Psoas muscle (tissue), 7 donors: ENCODE measurements at regions not wholly inside any gene's neighbourhood (a gene's known extent, or its start where the extent isn't known, plus 50 kb on each side); places are given as distances from the start of the nearest gene placed in this dataset.
"Not testable (repeated sequence)": the region's sequence is repeated elsewhere in the genome, so short reads cannot be mapped to it uniquely, and the experiment has no call there.

Source experiments
- ATAC-seq, 4 donors: fragments of 200-7000 bp; cut with Tn5 transposase; one replicate each; pipeline ENCODE4 v1.9.1; 2020; ENCODE audit warnings: moderate library complexity in 3 of 4, mild to moderate bottlenecking in 2 of 4
- DNase-seq, 2 donors: peaks; one replicate each; pipeline ENCODE4 v3.0.0-alpha.2; 2020
- H3K27ac ChIP-seq: fragments of 200-600 bp; one replicate; pipeline ENCODE4 v1.8.0; 2022
- H3K27me3 ChIP-seq, 3 donors: fragments of 200-600 bp in 1 of 3; one replicate each; pipeline versions ENCODE4 v1.6.1 to v1.8.0; 2013 to 2022; ENCODE audit warnings: low read length in 2 of 3, mild to moderate bottlenecking in 2 of 3, moderate library complexity in 1 of 3; ENCODE audit not compliant: insufficient read depth in 3 of 3
- H3K36me3 ChIP-seq, 2 donors: fragments of 200-600 bp in 1 of 2; one replicate each; pipeline versions ENCODE4 v1.6.1 to v1.8.0; 2013 to 2022; ENCODE audit warnings: low read depth in 1 of 2, mild to moderate bottlenecking in 1 of 2, moderate library complexity in 1 of 2; ENCODE audit not compliant: insufficient read depth in 1 of 2
- H3K4me1 ChIP-seq: fragments of 200-600 bp; one replicate; pipeline ENCODE4 v1.8.0; 2022
- H3K4me3 ChIP-seq: fragments of 200-600 bp; one replicate; pipeline ENCODE4 v1.8.0; 2022; ENCODE audit warnings: mild to moderate bottlenecking
- H3K9me3 ChIP-seq: fragments of 200-600 bp; one replicate; pipeline ENCODE4 v1.8.0; 2022
- WGBS, 3 donors: extraction: QIAGEN DNeasy Blood & Tissue Kit; methylation state at CpG; one replicate each; pipeline versions ENCODE4 v1.1.6 to v1.1.7; 2013; 5-methylcytosine and 5-hydroxymethylcytosine counted together
- intact Hi-C, 2 donors: fragments of 100-400 bp; cut with DNase I; formaldehyde crosslinking; loops; one replicate each; pipeline versions ENCODE4 v1.11.0 to v1.14.2; 2022
- TF ChIP-seq, protein P1 (sequence below): fragments of 200-600 bp; IDR thresholded peaks from one replicate; pipeline ENCODE4 v1.8.0; 2022; ENCODE audit warnings: antibody characterized with exemption
- donor health status: healthy with polysubstance abuse.
- donor health status: DM: no; HTN: no; CAD: no; lungs with moderate emphysema.
- donor health status: Bipolar disorder and iron deficiency.
- donor health status: healthy.
- donor health status: DM: yes; HTN: yes; CAD: no.
- donor health status: DM: no; HTN: no; CAD: no.
- donor health status: DM: yes; HTN: yes; CAD: no.

DNA sequence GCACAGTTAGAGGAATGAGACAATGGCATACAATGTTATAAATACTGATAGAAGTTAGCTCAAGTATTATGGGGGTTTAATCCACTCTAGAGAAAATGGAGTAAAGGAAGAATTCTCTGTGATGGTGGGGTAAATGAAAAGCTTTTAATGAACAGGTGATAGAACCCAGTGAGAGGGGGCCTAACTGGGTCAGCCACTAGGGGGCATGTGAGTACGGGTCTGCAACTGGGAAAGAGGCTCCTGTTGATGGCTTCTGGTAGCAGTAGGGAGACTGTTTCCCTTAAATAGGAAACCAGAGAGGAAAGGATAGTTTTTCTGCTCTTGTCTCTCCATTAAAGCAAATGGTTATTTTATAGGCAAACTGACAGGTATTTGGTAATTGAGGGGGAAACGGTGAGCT is 132.8 kb upstream of the GPR101 start:
- H3K36me3 ChIP-seq = no peaks in the 10 kb centered on the region
- intact Hi-C loops = no loop called here

DNA sequence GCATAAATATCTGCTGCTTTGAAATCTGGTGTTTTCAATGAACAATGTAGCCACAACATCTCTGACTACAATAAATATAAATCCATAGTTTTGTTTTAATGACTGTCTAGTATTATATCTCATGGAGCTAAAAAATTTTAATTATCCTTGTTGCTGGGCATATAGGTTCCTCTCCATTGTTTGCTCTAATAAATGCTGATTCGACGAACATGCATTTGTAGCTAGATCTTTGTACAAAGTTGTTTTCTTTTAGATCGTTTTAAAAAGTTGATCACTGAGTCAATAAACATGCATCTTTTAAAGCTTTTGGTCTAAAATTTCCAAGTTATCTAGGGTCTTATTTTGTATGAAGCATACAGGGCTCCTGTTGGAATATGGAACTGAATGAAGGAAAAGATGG is 130.5 kb upstream of the GPR101 start:
- intact Hi-C loops = no loop called here
- 65 to 90% (median 89%) methylated on average over 3 of the region's 3 CpGs for WGBS, 3 donors

More for the DNA sequence above, 132.8 kb upstream of the GPR101 start:
- ATAC-seq (no peak), DNase-seq (no peak)
- no peaks in the 10 kb centered on the region for H3K4me1 ChIP-seq
- H3K4me3 ChIP-seq = no peak overlapping the region
- H3K9me3 ChIP-seq = no peaks in the 10 kb centered on the region
- peaks cover 0 to 5% (median 0%) of the 10 kb centered on the region in 3 donors for H3K27me3 ChIP-seq
- TF ChIP-seq, protein P1, sequence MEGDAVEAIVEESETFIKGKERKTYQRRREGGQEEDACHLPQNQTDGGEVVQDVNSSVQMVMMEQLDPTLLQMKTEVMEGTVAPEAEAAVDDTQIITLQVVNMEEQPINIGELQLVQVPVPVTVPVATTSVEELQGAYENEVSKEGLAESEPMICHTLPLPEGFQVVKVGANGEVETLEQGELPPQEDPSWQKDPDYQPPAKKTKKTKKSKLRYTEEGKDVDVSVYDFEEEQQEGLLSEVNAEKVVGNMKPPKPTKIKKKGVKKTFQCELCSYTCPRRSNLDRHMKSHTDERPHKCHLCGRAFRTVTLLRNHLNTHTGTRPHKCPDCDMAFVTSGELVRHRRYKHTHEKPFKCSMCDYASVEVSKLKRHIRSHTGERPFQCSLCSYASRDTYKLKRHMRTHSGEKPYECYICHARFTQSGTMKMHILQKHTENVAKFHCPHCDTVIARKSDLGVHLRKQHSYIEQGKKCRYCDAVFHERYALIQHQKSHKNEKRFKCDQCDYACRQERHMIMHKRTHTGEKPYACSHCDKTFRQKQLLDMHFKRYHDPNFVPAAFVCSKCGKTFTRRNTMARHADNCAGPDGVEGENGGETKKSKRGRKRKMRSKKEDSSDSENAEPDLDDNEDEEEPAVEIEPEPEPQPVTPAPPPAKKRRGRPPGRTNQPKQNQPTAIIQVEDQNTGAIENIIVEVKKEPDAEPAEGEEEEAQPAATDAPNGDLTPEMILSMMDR = no peak
- no peak overlapping the region for H3K27ac ChIP-seq
- WGBS, 3 donors = 43 to 63% (median 50%) methylated on average over 2 of the region's 2 CpGs

DNA sequence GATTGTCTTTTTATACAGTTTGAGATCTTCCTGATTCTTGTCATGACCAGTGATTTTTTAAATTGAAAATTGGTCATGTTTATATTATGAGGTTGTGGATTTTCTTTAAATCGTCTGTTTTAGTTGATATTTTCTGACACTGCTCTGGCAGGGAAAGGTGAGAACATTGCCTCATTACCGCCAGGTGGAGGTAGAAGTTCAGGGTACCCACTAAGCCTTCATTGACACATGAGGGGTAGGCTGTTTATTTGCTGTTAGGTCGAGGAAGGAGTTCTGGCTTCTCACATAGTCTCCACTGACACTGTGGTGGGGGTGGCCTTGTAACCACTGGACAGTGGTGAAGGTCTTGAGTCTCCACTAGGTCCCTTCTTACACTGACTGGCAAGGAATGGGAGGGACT is 117.6 kb upstream of the GPR101 start:
- TF ChIP-seq, protein P1 = no peak
- no peaks in the 10 kb centered on the region for H3K36me3 ChIP-seq
- H3K9me3 ChIP-seq = no peaks in the 10 kb centered on the region
- 26 to 32% (median 30%) methylated on average over 3 of the region's 3 CpGs for WGBS, 3 donors
- H3K27me3 ChIP-seq = peaks cover 0 to 3% (median 0%) of the 10 kb centered on the region in 3 donors
- DNase-seq = no peak
- no peak overlapping the region for H3K4me3 ChIP-seq
- intact Hi-C loops = no loop called here
- no peaks in the 10 kb centered on the region for H3K4me1 ChIP-seq
- no peak for ATAC-seq
- no peak overlapping the region for H3K27ac ChIP-seq

More for the DNA sequence above, 130.5 kb upstream of the GPR101 start:
- TF ChIP-seq, protein P1 = no peak
- Histone ChIP-seq H3K36me3 (no peaks in the 10 kb centered on the region), H3K27ac (no peak overlapping the region), H3K4me3 (no peak overlapping the region), H3K4me1 (no peaks in the 10 kb centered on the region), H3K27me3 (peaks cover 0 to 5% (median 0%) of the 10 kb centered on the region in 3 donors), H3K9me3 (no peaks in the 10 kb centered on the region)
- ATAC-seq = no peak
- DNase-seq = no peak

DNA sequence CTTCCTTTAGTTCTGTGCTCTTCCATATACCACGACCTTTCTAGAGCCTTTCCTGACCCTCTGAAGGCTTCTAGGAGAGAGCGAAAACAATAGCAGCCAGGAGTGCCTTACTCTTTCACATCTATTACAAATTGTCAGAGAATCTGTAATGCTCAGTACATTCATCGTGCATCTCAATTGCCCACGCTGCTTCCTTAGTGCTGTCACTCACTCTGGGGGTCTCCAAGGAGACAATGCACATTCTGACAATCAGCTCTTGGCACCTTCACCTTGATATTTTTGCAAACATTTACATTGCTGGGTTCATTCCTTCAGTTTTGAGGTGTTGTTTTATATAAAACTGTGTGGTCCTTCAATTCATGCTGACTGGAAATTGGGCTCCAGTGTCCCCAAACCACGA is 110.1 kb upstream of the GPR101 start:
- Histone ChIP-seq H3K9me3 (no peaks in the 10 kb centered on the region), H3K27ac (no peak overlapping the region), H3K4me3 (no peak overlapping the region), H3K4me1 (no peaks in the 10 kb centered on the region), H3K27me3 (no peaks in the 10 kb centered on the region), H3K36me3 (no peaks in the 10 kb centered on the region)
- TF ChIP-seq, protein P1 = no peak
- WGBS, 3 donors = 64 to 80% (median 74%) methylated on average over 5 of the region's 5 CpGs
- ATAC-seq = no peak
- intact Hi-C loops = no loop called here
- DNase-seq = no peak

DNA sequence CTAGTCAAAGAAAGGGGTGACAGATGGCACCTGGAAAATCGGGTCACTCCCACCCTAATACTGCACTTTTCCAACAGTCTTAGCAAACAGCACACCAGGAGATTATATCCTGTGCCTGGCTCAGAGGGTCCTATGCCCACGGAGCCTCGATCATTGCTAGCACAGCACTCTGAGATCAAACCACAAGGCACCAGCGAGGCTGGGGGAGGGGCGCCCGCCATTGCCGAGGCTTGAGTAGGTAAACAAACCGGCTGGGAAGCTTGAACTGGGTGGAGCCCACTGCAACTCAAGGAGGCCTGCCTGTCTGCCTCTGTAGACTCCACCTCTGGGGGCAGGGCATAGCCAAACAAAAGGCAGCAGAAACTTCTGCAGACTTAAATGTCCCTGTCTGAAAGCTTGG is 88.9 kb upstream of the GPR101 start:
- intact Hi-C loops = not testable (repeated sequence)
- WGBS, 3 donors = 83 to 90% (median 89%) methylated on average over 7 of the region's 8 CpGs

More for the DNA sequence above, 88.9 kb upstream of the GPR101 start:
- DNase-seq, H3K27me3 ChIP-seq, ATAC-seq, H3K9me3 ChIP-seq, H3K36me3 ChIP-seq, H3K4me1 ChIP-seq, H3K27ac ChIP-seq, H3K4me3 ChIP-seq: not testable (repeated sequence)
